ENCODE measurements at regions not wholly inside any gene's neighbourhood (a gene's known extent, or its start where the extent isn't known, plus 50 kb on each side); places are given as distances from the start of the nearest gene placed in this dataset.

- TF ChIP-seq EZH2 (IDR thresholded peaks at IDR 0.05; ENCODE audit: borderline replicate concordance) (no peak), CTCF (IDR thresholded peaks at IDR 0.05; ENCODE audit: poor library complexity) (no peak), EZH2phosphoT487 (IDR thresholded peaks at IDR 0.05; ENCODE audit: low read depth, severe bottlenecking, unreplicated experiment) (no peak)
These were observed 473.3 kb downstream of the FBXO15 start for GRCh38 chr18:73674125-73674865.

Measured in hepatocyte (in vitro differentiated cells).